OCI-LY7 (cell line): ENCODE measurements at regions not wholly inside any gene's neighbourhood (a gene's known extent, or its start where the extent isn't known, plus 50 kb on each side); places are given as distances from the start of the nearest gene placed in this dataset.

Source experiments
- BruUV-seq: library from RNA; stranded (reverse); fragments of 400-500 nt; replicated peaks from 2 replicates; lab custom pipeline; 2021; lab: Mats Ljungman, UMichigan
- CTCF ChIA-PET: fragments of 300-600 bp; sonication (Branson Sonifier 250); formaldehyde crosslinking; loops from one replicate; lab custom pipeline; 2022; ENCODE audit warnings: antibody characterized with exemption; ENCODE audit not compliant: unreplicated experiment; lab: Charles Lee
- POLR2A ChIA-PET: fragments of 300-600 bp; sonication (Branson Sonifier 250); formaldehyde crosslinking; loops from one replicate; lab custom pipeline; 2022; ENCODE audit warnings: antibody characterized with exemption; lab: Charles Lee
- DNase-seq: peaks from one replicate; pipeline ENCODE4 v3.0.0-alpha.2; 2015; ENCODE audit warnings: low spot score
- H2AFZ ChIP-seq: fragments of 200-600 bp; sonication (generic), shearing (Covaris generic); 2 replicates; pipeline ENCODE4 v1.6.1; 2014; ENCODE audit warnings: mild to moderate bottlenecking, antibody characterized with exemption, low read length, moderate library complexity
- H3K27ac ChIP-seq: fragments of 200-600 bp; sonication (generic); 2 replicates; pipeline ENCODE4 v1.5.1; 2014; ENCODE audit warnings: mixed run types, low read depth, mild to moderate bottlenecking, moderate library complexity, low read length, inconsistent platforms; ENCODE audit not compliant: poor library complexity, severe bottlenecking
- H3K36me3 ChIP-seq: fragments of 200-600 bp; sonication (generic); 2 replicates; pipeline ENCODE4 v1.6.1; 2014; ENCODE audit warnings: mild to moderate bottlenecking, antibody characterized with exemption, low read length, moderate library complexity, mixed read lengths; ENCODE audit not compliant: insufficient read depth
- H3K4me1 ChIP-seq: fragments of 200-600 bp; sonication (generic); 2 replicates; pipeline ENCODE4 v1.5.1; 2014; ENCODE audit warnings: mild to moderate bottlenecking, low read length; ENCODE audit not compliant: insufficient read depth, poor library complexity, severe bottlenecking
- H3K4me2 ChIP-seq: fragments of 200-600 bp; sonication (generic); 2 replicates; pipeline ENCODE4 v1.6.1; 2014; ENCODE audit warnings: mild to moderate bottlenecking, low read length
- H3K4me3 ChIP-seq: fragments of 200-600 bp; sonication (generic); 2 replicates; pipeline ENCODE4 v1.5.1; 2014; ENCODE audit warnings: mild to moderate bottlenecking, low read depth, low read length; ENCODE audit not compliant: poor library complexity, severe bottlenecking
- H3K79me2 ChIP-seq: fragments of 200-600 bp; sonication (generic); 2 replicates; pipeline ENCODE4 v1.6.1; 2016; ENCODE audit warnings: low read depth, mild to moderate bottlenecking, low read length, moderate library complexity, mixed read lengths; ENCODE audit not compliant: insufficient read depth
- H3K9me2 ChIP-seq: fragments of 200-600 bp; sonication (generic); 2 replicates; pipeline ENCODE4 v1.6.1; 2016; ENCODE audit warnings: mild to moderate bottlenecking, low read length, mixed read lengths; ENCODE audit not compliant: insufficient read depth
- H3K9me3 ChIP-seq: fragments of 200-600 bp; sonication (generic); 2 replicates; pipeline ENCODE4 v1.6.1; 2014; ENCODE audit warnings: mild to moderate bottlenecking, mixed run types, low read length, mixed read lengths
- H4K20me1 ChIP-seq: fragments of 200-600 bp; sonication (generic); 2 replicates; pipeline ENCODE4 v1.6.1; 2014; ENCODE audit warnings: mild to moderate bottlenecking, antibody characterized with exemption, low read length, moderate library complexity, mixed read lengths; ENCODE audit not compliant: insufficient read depth
- EZH2phosphoT487 ChIP-seq: fragments of 200-600 bp; sonication (generic); IDR thresholded peaks from 2 replicates; pipeline ENCODE4 v1.6.1; 2018; ENCODE audit warnings: low read depth, borderline replicate concordance, mild to moderate bottlenecking, mixed run types, antibody characterized with exemption, low read length, moderate library complexity, mixed read lengths
- intact Hi-C: fragments of 100-400 bp; cut with micrococcal nuclease; formaldehyde crosslinking; loops from one replicate; pipeline ENCODE4 v1.10.0; 2022; ENCODE audit not compliant: unreplicated experiment
- TF ChIP-seq, protein P1 (sequence below): fragments of 200-600 bp; sonication (generic); conservative IDR thresholded peaks from 2 replicates; pipeline ENCODE4 v1.5.1; 2014; ENCODE audit warnings: mild to moderate bottlenecking, antibody characterized with exemption, low read length, moderate library complexity, mixed read lengths

DNA sequence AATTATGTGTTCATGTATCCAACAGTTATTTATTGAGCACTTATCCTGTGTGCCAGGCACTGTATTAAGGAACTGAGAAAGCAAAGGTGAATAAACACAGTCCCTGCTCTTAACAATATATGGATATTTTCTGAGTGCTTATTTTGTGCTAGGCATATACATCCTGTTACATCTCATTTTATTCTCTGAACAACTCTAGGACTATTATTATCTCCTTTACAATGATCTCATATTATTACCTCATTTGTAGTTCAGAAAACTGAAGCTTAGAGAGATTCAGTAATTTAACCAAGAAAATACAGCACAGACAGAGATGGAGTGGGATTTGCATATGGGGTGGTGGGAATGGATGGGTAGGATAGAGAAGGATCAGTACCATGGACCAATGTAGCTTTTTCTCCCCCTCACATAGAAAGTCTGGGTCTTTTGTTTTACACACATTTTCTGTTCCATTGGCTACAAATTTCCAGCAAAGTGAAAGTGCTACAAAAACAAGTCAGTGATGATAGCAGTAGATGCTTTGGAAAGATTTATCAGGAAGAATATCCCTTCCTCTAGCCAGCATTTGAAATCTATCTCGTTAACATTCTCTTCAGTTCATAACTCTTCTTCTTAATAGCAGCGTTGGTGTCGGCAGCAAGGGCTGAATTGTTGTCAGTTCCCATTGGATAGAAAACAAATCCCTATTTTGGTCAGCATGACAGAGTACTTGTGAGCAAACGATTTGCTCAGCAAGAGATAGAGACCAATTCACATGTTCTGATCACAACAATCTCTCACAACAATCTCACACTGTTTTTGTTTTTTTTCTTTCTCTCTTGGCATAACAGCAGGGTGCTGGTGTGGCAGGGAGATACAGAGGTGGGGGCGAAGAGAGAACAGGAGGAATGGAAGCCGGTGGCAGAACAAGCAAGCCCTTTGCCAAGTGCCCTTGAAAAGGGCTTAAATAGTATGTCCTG lies 102.2 kb upstream of the KCTD1 start:
- ChIA-PET CTCF (no interaction called here), POLR2A (interaction anchor here (0.6 kb wide), 1 partner anchor 854 kb away, joined by 3 read pairs; no protein-coding TSS in a partner anchor)
- Histone ChIP-seq H3K4me2 (no peak overlapping the region), H3K9me2 (no peaks in the 10 kb centered on the region), H3K9me3 (no peaks in the 10 kb centered on the region), H3K36me3 (no peaks in the 10 kb centered on the region), H3K79me2 (no peaks in the 10 kb centered on the region), H3K4me3 (no peak overlapping the region), H4K20me1 (no peaks in the 10 kb centered on the region), H3K27ac (no peak overlapping the region), H3K4me1 (peaks cover 8% of the 10 kb centered on the region), H2AFZ (no peak overlapping the region)
- TF ChIP-seq EZH2phosphoT487, result no peak
- TF ChIP-seq, protein P1, sequence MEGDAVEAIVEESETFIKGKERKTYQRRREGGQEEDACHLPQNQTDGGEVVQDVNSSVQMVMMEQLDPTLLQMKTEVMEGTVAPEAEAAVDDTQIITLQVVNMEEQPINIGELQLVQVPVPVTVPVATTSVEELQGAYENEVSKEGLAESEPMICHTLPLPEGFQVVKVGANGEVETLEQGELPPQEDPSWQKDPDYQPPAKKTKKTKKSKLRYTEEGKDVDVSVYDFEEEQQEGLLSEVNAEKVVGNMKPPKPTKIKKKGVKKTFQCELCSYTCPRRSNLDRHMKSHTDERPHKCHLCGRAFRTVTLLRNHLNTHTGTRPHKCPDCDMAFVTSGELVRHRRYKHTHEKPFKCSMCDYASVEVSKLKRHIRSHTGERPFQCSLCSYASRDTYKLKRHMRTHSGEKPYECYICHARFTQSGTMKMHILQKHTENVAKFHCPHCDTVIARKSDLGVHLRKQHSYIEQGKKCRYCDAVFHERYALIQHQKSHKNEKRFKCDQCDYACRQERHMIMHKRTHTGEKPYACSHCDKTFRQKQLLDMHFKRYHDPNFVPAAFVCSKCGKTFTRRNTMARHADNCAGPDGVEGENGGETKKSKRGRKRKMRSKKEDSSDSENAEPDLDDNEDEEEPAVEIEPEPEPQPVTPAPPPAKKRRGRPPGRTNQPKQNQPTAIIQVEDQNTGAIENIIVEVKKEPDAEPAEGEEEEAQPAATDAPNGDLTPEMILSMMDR, result no peak
- BruUV-seq, result no TSS peak
- intact Hi-C loops, result loop anchor here (5.0 to 10.0 kb wide), 2 partner anchors 268 to 354 kb away; no protein-coding TSS in a partner anchor
- no peak for DNase-seq

DNA sequence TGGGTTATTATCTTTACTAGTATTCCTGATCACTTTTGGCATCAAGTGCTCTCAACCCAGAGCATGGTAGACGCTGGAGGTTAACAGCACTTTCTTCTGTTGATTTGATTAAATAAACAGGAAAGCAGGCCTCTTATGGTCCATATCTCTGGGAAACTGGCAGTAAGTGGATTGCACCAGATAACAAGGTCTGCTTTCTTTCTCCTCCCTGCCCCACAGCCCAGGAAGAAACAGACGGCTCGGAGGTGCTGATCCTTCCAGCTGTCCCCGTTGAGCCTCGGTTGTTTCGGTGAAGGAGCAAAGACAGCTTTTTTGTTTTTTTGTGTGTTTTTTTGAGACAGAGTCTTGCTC lies 100.8 kb upstream of the KCTD1 start:
- H2AFZ ChIP-seq, result no peak overlapping the region
- TF ChIP-seq EZH2phosphoT487, result no peak
- TF ChIP-seq, protein P1, result no peak
- H3K9me2 ChIP-seq, result no peaks in the 10 kb centered on the region
- no peaks in the 10 kb centered on the region for H3K9me3 ChIP-seq
- intact Hi-C loops, result loop anchor here (1.0 to 10.0 kb wide), 6 partner anchors 28 to 734 kb away; no protein-coding TSS in a partner anchor
- ChIA-PET CTCF (no interaction called here), POLR2A (no interaction called here)
- no peaks in the 10 kb centered on the region for H3K79me2 ChIP-seq
- H3K4me3 ChIP-seq, result no peak overlapping the region
- peaks cover 8% of the 10 kb centered on the region for H3K4me1 ChIP-seq
- no peak overlapping the region for H3K4me2 ChIP-seq
- H4K20me1 ChIP-seq, result no peaks in the 10 kb centered on the region
- H3K36me3 ChIP-seq, result no peaks in the 10 kb centered on the region
- no peak overlapping the region for H3K27ac ChIP-seq
- no TSS peak for BruUV-seq
- DNase-seq, result no peak
